ENCODE measurements at regions not wholly inside any gene's neighbourhood (a gene's known extent, or its start where the extent isn't known, plus 50 kb on each side); places are given as distances from the start of the nearest gene placed in this dataset.

- TF ChIP-seq CTCF (conservative IDR thresholded peaks at IDR 0.05; ENCODE audit: low read depth, low read length) (no peak), EZH2phosphoT487 (IDR thresholded peaks at IDR 0.05; ENCODE audit: borderline replicate concordance, low read length) (no peak)
These were observed 96.3 kb upstream of the GALNT2 start for GRCh38 chr1:229970714-229971113.
